ENCODE measurements at regions not wholly inside any gene's neighbourhood (a gene's known extent, or its start where the extent isn't known, plus 50 kb on each side); places are given as distances from the start of the nearest gene placed in this dataset.
"Not testable (repeated sequence)": the region's sequence is repeated elsewhere in the genome, so short reads cannot be mapped to it uniquely, and the experiment has no call there.

DNA sequence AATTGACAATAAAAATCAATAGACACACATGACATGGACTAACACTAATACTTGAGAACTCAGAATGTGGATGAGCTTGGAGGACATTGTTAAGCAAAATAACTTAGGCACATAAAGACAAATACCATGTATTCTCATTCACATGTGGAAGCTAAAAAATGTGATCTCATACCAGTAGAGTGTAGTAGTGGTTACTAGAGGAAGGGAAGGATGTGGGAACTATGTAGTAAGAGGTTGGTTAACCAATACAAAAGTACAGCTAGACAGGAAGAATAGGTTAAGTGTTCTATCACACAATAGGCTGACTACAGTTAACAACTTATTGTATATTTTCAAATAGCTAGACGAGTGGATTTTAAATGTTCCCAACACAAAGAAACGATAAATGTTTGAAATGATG, 415.8 kb upstream of the KLF12 start:
- no peak overlapping the region for H3K27ac Mint-ChIP-seq
- peaks cover 6% of the 10 kb centered on the region for H3K4me1 Mint-ChIP-seq (ENCODE audit: low read depth)
- H3K27me3 Mint-ChIP-seq, result no peaks in the 10 kb centered on the region
- no peaks in the 10 kb centered on the region for H3K36me3 Mint-ChIP-seq (ENCODE audit: low read depth)
- no peak overlapping the region for H3K4me3 Mint-ChIP-seq
- no peaks in the 10 kb centered on the region for H3K9me3 Mint-ChIP-seq

- not testable (repeated sequence) for H3K27me3 Mint-ChIP-seq; H3K4me3 Mint-ChIP-seq; H3K27ac Mint-ChIP-seq; H3K4me1 Mint-ChIP-seq (ENCODE audit: low read depth); H3K9me3 Mint-ChIP-seq; H3K36me3 Mint-ChIP-seq (ENCODE audit: low read depth)
Observed at GRCh38 chr13:74536649-74537048, 402.4 kb upstream of the KLF12 start.

DNA sequence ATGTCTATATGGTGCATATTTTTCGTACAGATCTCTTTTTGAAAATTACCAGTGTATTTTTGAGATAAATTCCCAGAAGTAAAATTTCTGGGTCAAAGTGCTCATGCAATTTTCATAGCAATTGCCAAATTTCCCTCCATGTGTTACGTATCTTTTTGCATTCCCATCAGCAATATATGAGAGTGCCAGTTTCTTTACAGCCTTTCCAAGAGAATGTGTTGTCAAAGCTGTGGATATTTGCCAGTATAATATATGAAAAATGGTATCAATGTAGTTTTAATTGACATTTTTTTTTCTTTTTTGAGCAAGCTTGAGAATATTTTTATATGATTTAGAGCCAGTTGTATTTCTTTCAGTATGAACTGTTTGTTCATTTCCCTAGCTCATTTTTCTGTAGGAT, 399.0 kb upstream of the KLF12 start:
- no peak overlapping the region for H3K4me3 Mint-ChIP-seq
- H3K9me3 Mint-ChIP-seq, result no peaks in the 10 kb centered on the region
- no peak overlapping the region for H3K27ac Mint-ChIP-seq
- H3K4me1 Mint-ChIP-seq (ENCODE audit: low read depth), result no peaks in the 10 kb centered on the region
- H3K36me3 Mint-ChIP-seq (ENCODE audit: low read depth), result no peaks in the 10 kb centered on the region
- H3K27me3 Mint-ChIP-seq, result peaks cover 10% of the 10 kb centered on the region

DNA sequence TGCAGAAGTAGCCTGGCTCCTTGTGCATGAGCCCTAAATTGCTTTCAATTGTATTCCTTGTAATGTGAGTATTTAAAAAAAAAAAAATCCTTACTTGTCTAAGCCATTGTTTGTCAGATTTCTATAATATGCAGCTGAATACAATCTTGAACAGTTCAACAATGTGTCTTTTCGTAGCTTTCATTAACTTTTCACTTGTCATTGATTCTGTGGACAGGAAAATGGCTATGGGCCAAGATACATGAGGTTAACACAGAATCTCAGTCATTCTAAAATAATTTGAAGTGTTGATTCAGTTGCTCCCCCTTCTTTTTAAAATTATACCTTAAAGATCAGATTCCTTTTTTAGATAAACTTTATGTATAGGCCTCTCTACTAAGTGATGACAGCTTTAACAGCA, 395.8 kb upstream of the KLF12 start:
- H3K27ac Mint-ChIP-seq, result no peak overlapping the region
- no peaks in the 10 kb centered on the region for H3K9me3 Mint-ChIP-seq
- H3K4me3 Mint-ChIP-seq, result no peak overlapping the region
- no peaks in the 10 kb centered on the region for H3K4me1 Mint-ChIP-seq (ENCODE audit: low read depth)
- H3K36me3 Mint-ChIP-seq (ENCODE audit: low read depth), result no peaks in the 10 kb centered on the region
- H3K27me3 Mint-ChIP-seq, result peaks cover 11% of the 10 kb centered on the region

DNA sequence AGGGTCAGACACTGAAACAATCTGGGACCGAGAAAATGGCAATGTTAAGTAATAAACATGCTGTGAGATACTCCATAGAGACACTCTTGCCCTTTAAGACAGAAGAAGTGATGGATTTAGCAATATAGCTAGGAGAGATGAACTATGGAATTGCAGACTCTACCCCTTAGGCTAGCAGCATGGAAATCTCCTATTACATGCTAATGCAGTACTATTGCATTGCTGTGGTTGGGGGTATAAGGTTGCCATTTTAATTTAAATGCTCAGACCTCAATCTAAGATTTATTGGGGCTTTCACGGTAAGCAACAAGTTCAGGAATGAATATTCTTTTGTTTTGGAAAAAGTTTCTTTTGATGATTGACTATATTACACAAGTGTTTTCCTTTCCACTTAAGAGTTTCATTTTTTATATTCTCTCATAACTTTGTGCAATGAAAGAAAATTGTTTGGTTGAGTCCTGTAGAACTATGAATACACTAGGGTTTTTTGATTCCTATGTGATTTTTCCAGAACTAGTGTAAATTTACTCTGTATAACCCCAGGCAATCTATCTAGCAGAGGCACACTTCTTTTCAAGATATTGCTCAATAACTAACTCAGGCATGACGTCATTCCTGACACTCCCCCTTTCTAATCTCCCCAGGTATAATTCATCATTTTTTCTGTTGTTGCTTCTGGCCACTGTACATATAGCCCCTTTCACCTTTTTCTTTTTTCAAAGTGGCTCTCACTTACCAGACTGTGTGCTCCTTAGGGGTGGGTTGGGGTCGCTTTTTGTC, 394.7 kb upstream of the KLF12 start:
- Mint-ChIP-seq H3K4me1 (ENCODE audit: low read depth) (no peaks in the 10 kb centered on the region), H3K4me3 (no peak overlapping the region), H3K27ac (no peak overlapping the region), H3K27me3 (peaks cover 11% of the 10 kb centered on the region), H3K36me3 (ENCODE audit: low read depth) (no peaks in the 10 kb centered on the region), H3K9me3 (no peaks in the 10 kb centered on the region)

DNA sequence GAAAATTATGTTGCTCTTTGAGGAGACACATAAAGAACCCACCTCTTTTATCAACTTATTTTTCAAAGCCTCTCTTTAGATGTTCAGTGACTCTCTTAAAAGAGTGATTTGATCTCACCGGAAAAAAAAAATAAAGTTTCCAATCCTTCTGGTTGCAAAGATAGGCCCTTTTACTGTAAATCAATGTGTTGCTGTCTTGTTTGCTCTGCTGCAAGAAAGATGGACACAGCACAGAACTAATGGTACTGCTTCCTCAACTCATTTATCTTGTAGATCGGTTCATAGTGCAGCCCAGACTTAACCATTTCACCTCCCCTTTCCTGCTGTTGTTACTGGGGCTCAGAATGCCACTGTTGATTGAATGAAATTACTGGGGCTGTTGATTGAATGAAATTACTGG, 388.9 kb upstream of the KLF12 start:
- Mint-ChIP-seq H3K27me3 (no peaks in the 10 kb centered on the region), H3K4me3 (no peak overlapping the region), H3K4me1 (ENCODE audit: low read depth) (no peaks in the 10 kb centered on the region), H3K36me3 (ENCODE audit: low read depth) (no peaks in the 10 kb centered on the region), H3K27ac (no peak overlapping the region), H3K9me3 (no peaks in the 10 kb centered on the region)

- Mint-ChIP-seq H3K4me3 (no peak overlapping the region), H3K27me3 (peaks cover 3% of the 10 kb centered on the region), H3K4me1 (ENCODE audit: low read depth) (no peaks in the 10 kb centered on the region), H3K36me3 (ENCODE audit: low read depth) (no peaks in the 10 kb centered on the region), H3K27ac (no peak overlapping the region), H3K9me3 (peaks cover 4% of the 10 kb centered on the region)
Observed at GRCh38 chr13:74511523-74511922, 377.3 kb upstream of the KLF12 start.

DNA sequence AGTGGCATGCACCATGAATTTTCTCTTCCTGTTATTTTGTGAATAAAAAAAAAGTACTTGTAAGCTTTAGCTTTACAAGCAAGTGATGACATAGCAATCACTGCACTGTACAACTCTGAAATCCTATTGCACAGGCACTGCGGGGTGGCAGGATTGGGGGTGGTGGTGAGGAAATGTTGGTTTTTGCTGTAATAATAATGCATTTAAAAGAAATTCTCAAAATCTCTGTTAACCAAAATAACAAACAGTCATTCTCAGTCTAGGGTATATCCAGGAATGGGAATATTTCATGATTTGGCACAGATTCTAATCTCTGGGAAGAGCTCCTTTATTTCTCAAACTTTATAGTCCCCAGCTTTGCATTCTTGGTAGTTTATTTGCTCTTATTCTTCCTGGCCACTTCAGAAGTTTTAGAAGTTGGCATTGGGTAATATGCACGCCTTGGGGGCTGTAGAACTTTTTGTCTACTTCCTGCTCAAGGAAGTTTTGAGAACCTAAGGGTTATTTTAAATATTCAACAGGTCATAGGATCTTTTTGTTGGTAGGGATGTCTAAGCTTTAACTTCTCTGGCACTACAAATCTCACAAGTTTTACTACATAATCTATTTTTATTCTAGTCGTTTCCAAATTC, 353.0 kb upstream of the KLF12 start:
- Mint-ChIP-seq H3K27me3 (peaks cover 11% of the 10 kb centered on the region), H3K36me3 (ENCODE audit: low read depth) (no peaks in the 10 kb centered on the region), H3K4me3 (no peak overlapping the region), H3K4me1 (ENCODE audit: low read depth) (peaks cover 6% of the 10 kb centered on the region), H3K9me3 (no peaks in the 10 kb centered on the region), H3K27ac (no peak overlapping the region)

GRCh38 chr13:74485757-74486156, 351.6 kb upstream of the KLF12 start:
- Mint-ChIP-seq H3K9me3 (no peaks in the 10 kb centered on the region), H3K4me3 (no peak overlapping the region), H3K27ac (no peak overlapping the region), H3K4me1 (ENCODE audit: low read depth) (peaks cover 6% of the 10 kb centered on the region), H3K27me3 (peaks cover 11% of the 10 kb centered on the region), H3K36me3 (ENCODE audit: low read depth) (no peaks in the 10 kb centered on the region)

- no peaks in the 10 kb centered on the region for H3K36me3 Mint-ChIP-seq (ENCODE audit: low read depth)
- peaks cover 8% of the 10 kb centered on the region for H3K27me3 Mint-ChIP-seq
- no peak overlapping the region for H3K27ac Mint-ChIP-seq
- no peak overlapping the region for H3K4me3 Mint-ChIP-seq
- peaks cover 4% of the 10 kb centered on the region for H3K9me3 Mint-ChIP-seq
- H3K4me1 Mint-ChIP-seq (ENCODE audit: low read depth), result no peaks in the 10 kb centered on the region
Observed at GRCh38 chr13:74479124-74479523, 344.9 kb upstream of the KLF12 start.

DNA sequence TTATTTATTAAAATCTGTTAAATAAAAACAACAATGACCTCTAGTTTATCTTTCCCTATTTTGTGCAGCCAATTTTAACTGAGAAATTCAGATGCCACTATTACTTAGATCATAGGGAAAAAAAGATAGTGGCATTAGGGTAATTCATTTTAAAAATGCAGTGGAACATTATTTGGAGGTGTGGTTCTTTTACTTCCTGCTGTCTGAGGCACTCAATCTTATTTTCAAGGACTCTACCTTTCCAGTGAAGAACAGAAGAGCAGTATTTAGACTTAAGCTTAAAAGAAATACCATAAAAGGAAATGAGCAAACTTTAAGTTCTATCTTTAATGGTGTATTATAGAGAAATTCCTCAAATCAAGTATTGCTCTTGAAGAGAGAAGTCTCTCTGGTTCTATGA, 342.6 kb upstream of the KLF12 start:
- Mint-ChIP-seq H3K27ac (no peak overlapping the region), H3K4me3 (no peak overlapping the region), H3K36me3 (ENCODE audit: low read depth) (no peaks in the 10 kb centered on the region), H3K4me1 (ENCODE audit: low read depth) (no peaks in the 10 kb centered on the region), H3K27me3 (peaks cover 4% of the 10 kb centered on the region), H3K9me3 (peaks cover 4% of the 10 kb centered on the region)

DNA sequence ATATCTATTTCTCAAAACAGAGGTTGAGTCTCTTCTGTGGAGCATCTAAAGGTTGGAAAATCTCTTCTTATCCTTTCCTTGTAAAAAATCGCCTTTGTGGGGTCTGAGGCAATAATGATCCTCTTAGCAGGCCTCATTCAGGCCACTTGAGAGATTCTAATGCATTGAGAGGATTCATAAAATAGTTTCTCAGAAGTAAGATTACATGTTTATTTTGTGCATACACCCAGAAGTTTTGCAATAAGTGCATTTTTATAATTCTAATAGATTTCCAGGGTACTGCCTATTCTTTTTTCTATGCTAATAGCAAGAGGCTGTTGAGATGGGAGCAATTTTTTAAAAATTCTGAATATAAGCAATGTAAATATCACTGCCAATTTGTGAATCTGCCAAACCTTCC, 342.2 kb upstream of the KLF12 start:
- Mint-ChIP-seq H3K9me3 (peaks cover 4% of the 10 kb centered on the region), H3K27ac (no peak overlapping the region), H3K4me1 (ENCODE audit: low read depth) (no peaks in the 10 kb centered on the region), H3K36me3 (ENCODE audit: low read depth) (no peaks in the 10 kb centered on the region), H3K4me3 (no peak overlapping the region), H3K27me3 (peaks cover 4% of the 10 kb centered on the region)

DNA sequence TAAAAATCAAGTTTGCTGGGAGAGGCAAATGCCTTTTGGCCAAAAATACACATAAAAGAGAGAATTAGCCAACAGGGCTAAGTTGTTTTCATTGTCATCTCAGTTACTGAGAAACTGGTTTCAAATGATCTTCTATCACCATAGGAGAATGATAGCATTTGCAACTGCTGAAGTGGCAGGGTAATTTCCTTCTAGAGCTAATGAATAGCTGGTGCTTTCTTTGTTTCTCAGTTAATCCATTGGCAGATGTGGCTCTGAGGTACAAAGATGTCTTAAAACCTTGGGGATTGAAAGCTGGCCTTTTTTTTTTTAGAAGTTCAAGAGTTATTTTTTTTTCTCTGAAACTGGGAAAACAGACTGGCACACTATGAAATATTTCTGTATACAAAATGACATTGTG, 332.7 kb upstream of the KLF12 start:
- H3K27ac Mint-ChIP-seq, result no peak overlapping the region
- peaks cover 12% of the 10 kb centered on the region for H3K27me3 Mint-ChIP-seq
- no peaks in the 10 kb centered on the region for H3K4me1 Mint-ChIP-seq (ENCODE audit: low read depth)
- no peak overlapping the region for H3K4me3 Mint-ChIP-seq
- no peaks in the 10 kb centered on the region for H3K36me3 Mint-ChIP-seq (ENCODE audit: low read depth)
- H3K9me3 Mint-ChIP-seq, result no peaks in the 10 kb centered on the region

DNA sequence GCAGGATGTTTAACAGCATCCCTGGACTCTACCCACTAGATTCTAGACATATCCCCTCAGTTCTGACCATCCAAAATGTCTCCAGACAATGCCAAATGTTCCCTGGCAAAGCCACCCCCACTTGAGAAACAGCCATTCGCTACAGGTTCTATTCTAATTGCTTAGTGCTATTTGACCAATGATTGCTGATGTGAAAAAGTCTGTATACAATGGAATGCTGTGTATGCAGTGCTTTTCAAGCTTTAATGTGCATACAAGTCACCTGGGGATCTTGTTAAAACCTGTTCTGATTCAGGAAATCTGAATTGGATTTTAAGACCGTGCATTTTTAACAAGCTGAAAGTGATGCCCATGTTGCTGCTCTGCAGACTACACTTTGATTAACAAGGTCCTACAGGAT, 331.8 kb upstream of the KLF12 start:
- Mint-ChIP-seq H3K4me3 (no peak overlapping the region), H3K4me1 (ENCODE audit: low read depth) (no peaks in the 10 kb centered on the region), H3K27ac (no peak overlapping the region), H3K36me3 (ENCODE audit: low read depth) (no peaks in the 10 kb centered on the region), H3K9me3 (no peaks in the 10 kb centered on the region), H3K27me3 (peaks cover 14% of the 10 kb centered on the region)

- Mint-ChIP-seq H3K4me3 (no peak overlapping the region), H3K4me1 (ENCODE audit: low read depth) (no peaks in the 10 kb centered on the region), H3K27ac (no peak overlapping the region), H3K27me3 (peaks cover 17% of the 10 kb centered on the region), H3K9me3 (no peaks in the 10 kb centered on the region), H3K36me3 (ENCODE audit: low read depth) (no peaks in the 10 kb centered on the region)
Observed at GRCh38 chr13:74465271-74465670, 331.1 kb upstream of the KLF12 start.

DNA sequence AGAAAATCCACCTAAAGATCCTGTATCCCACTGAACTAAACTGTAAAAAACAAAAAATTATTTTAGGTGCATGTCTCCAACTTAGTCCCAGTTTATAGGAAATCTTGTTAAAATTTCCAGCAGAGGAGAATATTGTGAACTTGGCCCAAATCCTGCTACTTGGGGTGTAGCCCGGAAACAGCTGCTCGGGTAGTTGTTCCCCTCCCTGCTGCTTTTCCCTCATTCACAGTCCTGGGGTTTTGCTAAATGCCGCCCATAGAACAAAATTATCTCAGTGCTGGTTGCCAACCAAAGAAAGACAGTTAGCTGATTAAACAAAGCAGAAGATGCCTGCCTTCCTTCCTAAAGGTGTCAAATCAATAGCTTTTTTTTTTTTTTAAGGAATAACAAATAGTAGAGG, 330.5 kb upstream of the KLF12 start:
- Mint-ChIP-seq H3K27me3 (peaks cover 15% of the 10 kb centered on the region), H3K36me3 (ENCODE audit: low read depth) (no peaks in the 10 kb centered on the region), H3K27ac (no peak overlapping the region), H3K9me3 (no peaks in the 10 kb centered on the region), H3K4me1 (ENCODE audit: low read depth) (no peaks in the 10 kb centered on the region), H3K4me3 (no peak overlapping the region)
